CD14-positive monocyte (primary cell): ENCODE measurements at regions not wholly inside any gene's neighbourhood (a gene's known extent, or its start where the extent isn't known, plus 50 kb on each side); places are given as distances from the start of the nearest gene placed in this dataset.

ENCODE experiments used
- DNase-seq, 3 donors: peaks; one replicate each; pipeline ENCODE4 v3.0.0-alpha.2; 2011 to 2022
- H2AFZ ChIP-seq: 2 replicates; pipeline ENCODE4 v1.6.0; 2012; ENCODE audit warnings: mild to moderate bottlenecking, low read depth, low read length, inconsistent platforms; ENCODE audit not compliant: insufficient read depth, poor library complexity, severe bottlenecking
- H3K27ac ChIP-seq, 2 donors: 1 replicate in 1 of 2; 2 replicates in 1 of 2; pipeline ENCODE4 v1.5.1; 2012 to 2013; ENCODE audit warnings: low read length in 2 of 2, control low read depth in 1 of 2, inconsistent platforms in 1 of 2, low read depth in 1 of 2, mild to moderate bottlenecking in 1 of 2
- H3K27me3 ChIP-seq, 2 donors: one replicate each; pipeline versions ENCODE4 v1.6.0 to v1.6.1; 2011 to 2013; ENCODE audit warnings: low read length in 2 of 2; ENCODE audit not compliant: control insufficient read depth in 2 of 2, insufficient read depth in 2 of 2
- H3K36me3 ChIP-seq, 2 donors: replicated peaks in 1 of 2; 1 replicate in 1 of 2; 2 replicates in 1 of 2; pipeline versions ENCODE4 v1.5.1 to v1.6.1; 2012 to 2013; ENCODE audit warnings: low read length in 2 of 2, control low read depth in 1 of 2, inconsistent platforms in 1 of 2, mild to moderate bottlenecking in 1 of 2; ENCODE audit not compliant: insufficient read depth in 2 of 2, control insufficient read depth in 1 of 2
- H3K4me1 ChIP-seq, 2 donors: 1 replicate in 1 of 2; 2 replicates in 1 of 2; pipeline versions ENCODE4 v1.5.1 to v1.6.1; 2012 to 2013; ENCODE audit warnings: low read length in 2 of 2, control low read depth in 1 of 2, inconsistent platforms in 1 of 2, mild to moderate bottlenecking in 1 of 2, moderate library complexity in 1 of 2; ENCODE audit not compliant: insufficient read depth in 2 of 2, control insufficient read depth in 1 of 2
- H3K4me2 ChIP-seq: replicated peaks from 2 replicates; pipeline ENCODE3; 2012; ENCODE audit warnings: low read length, moderate library complexity, mild to moderate bottlenecking; ENCODE audit not compliant: poor library complexity, severe bottlenecking; ENCODE audit errors: extremely low read depth
- H3K4me3 ChIP-seq, 3 experiments: fragments of 200-600 bp in 1 of 3; sonication (generic) in 1 of 3; replicated peaks in 1 of 3; 1 replicate in 2 of 3; 2 replicates in 1 of 3; pipeline ENCODE4 v1.5.1; 2011 to 2013; ENCODE audit warnings: low read length in 3 of 3, mild to moderate bottlenecking in 3 of 3, control low read depth in 2 of 3, low read depth in 2 of 3, inconsistent platforms in 1 of 3, moderate library complexity in 1 of 3
- H3K79me2 ChIP-seq: 2 replicates; pipeline ENCODE4 v1.6.0; 2012; ENCODE audit warnings: mild to moderate bottlenecking, control low read depth, inconsistent platforms, low read length, moderate library complexity; ENCODE audit not compliant: insufficient read depth
- H3K9ac ChIP-seq: 2 replicates; pipeline ENCODE4 v1.6.0; 2017; ENCODE audit warnings: low read length, mild to moderate bottlenecking; ENCODE audit not compliant: insufficient read depth, poor library complexity, severe bottlenecking
- H3K9me3 ChIP-seq, 2 donors: replicated peaks in 1 of 2; 1 replicate in 1 of 2; 2 replicates in 1 of 2; pipeline versions ENCODE4 v1.5.1 to v1.6.1; 2012 to 2013; ENCODE audit warnings: low read length in 2 of 2, control low read depth in 1 of 2; ENCODE audit not compliant: control insufficient read depth in 1 of 2, insufficient read depth in 1 of 2
- H4K20me1 ChIP-seq: 2 replicates; pipeline ENCODE4 v1.6.0; 2012; ENCODE audit warnings: mild to moderate bottlenecking, low read length, control low read depth, moderate library complexity; ENCODE audit not compliant: insufficient read depth
- H3K27ac Mint-ChIP-seq, 7 donors: one replicate each; pipeline ENCODE4 v1.8.0; 2020; ENCODE audit warnings: mild to moderate bottlenecking in 7 of 7, mixed read lengths in 7 of 7, moderate library complexity in 6 of 7, inconsistent platforms in 2 of 7
- H3K27me3 Mint-ChIP-seq, 3 donors: one replicate each; pipeline ENCODE4 v1.8.0; 2021 to 2022; ENCODE audit warnings: low read depth in 3 of 3, mild to moderate bottlenecking in 3 of 3, mixed read lengths in 3 of 3, moderate library complexity in 3 of 3, inconsistent platforms in 1 of 3
- H3K36me3 Mint-ChIP-seq, 2 donors: one replicate each; pipeline ENCODE4 v1.8.0; 2020; ENCODE audit warnings: mixed read lengths in 2 of 2, inconsistent platforms in 1 of 2, mild to moderate bottlenecking in 1 of 2
- H3K4me1 Mint-ChIP-seq: one replicate; pipeline ENCODE4 v1.8.0; 2020; ENCODE audit warnings: mild to moderate bottlenecking, mixed read lengths
- H3K4me3 Mint-ChIP-seq, 2 donors: one replicate each; pipeline ENCODE4 v1.8.0; 2020; ENCODE audit warnings: mild to moderate bottlenecking in 2 of 2, mixed read lengths in 2 of 2, moderate library complexity in 1 of 2
- H3K9me3 Mint-ChIP-seq, 7 donors: one replicate each; pipeline ENCODE4 v1.8.0; 2020 to 2022; ENCODE audit warnings: mixed read lengths in 7 of 7, mild to moderate bottlenecking in 6 of 7, moderate library complexity in 6 of 7, inconsistent platforms in 2 of 7
- WGBS: methylation state at CpG from one replicate; pipeline ENCODE4 v1.1.5; 2013; ENCODE audit warnings: missing lambda C conversion rate; ENCODE audit not compliant: insufficient coverage; 5-methylcytosine and 5-hydroxymethylcytosine counted together
- intact Hi-C, 2 donors: fragments of 100-400 bp; cut with micrococcal nuclease; formaldehyde crosslinking; loops; one replicate each; pipeline versions ENCODE4 v1.15.0 to v1.15.1; 2023
- TF ChIP-seq, protein P1 (sequence below): fragments of 200-600 bp; IDR thresholded peaks from one replicate; pipeline ENCODE4 v1.8.0; 2022; ENCODE audit warnings: antibody characterized with exemption, mild to moderate bottlenecking

DNA sequence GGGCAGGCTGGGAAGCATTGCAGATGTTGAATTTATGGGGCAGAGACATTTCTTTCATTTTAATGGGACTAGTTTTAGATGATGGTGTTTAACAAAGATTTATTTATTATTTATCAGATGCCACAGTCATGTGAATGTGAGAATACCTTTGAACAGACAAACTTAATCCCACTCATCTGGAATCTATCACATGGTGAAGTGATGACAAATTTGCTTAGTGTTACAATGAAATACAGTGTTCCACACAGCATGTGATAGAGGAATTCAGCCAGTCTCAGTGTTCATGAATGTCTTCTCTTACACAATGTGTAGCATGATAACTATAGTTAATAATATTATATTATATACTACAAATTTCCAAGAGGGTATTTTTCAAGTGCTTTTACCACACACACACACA, 1361.7 kb upstream of the B3GALT2 start:
- Histone ChIP-seq H3K27me3 (no peaks in the 10 kb centered on the region), H3K9me3 (peaks cover 0 to 11% of the 10 kb centered on the region in 2 donors), H3K4me1 (no peaks in the 10 kb centered on the region), H3K36me3 (no peaks in the 10 kb centered on the region), H3K27ac (no peak overlapping the region), H3K4me3 (no peak overlapping the region), H3K9ac (no peak overlapping the region), H4K20me1 (no peaks in the 10 kb centered on the region), H3K79me2 (no peaks in the 10 kb centered on the region), H3K4me2 (no peak overlapping the region), H2AFZ (no peak overlapping the region)
- no peak overlapping the region for H3K27ac Mint-ChIP-seq
- no peaks in the 10 kb centered on the region for H3K4me1 Mint-ChIP-seq
- intact Hi-C loops, result no loop called here
- no peaks in the 10 kb centered on the region for H3K36me3 Mint-ChIP-seq
- H3K4me3 Mint-ChIP-seq, result no peak overlapping the region
- no peak for DNase-seq
- TF ChIP-seq, protein P1, sequence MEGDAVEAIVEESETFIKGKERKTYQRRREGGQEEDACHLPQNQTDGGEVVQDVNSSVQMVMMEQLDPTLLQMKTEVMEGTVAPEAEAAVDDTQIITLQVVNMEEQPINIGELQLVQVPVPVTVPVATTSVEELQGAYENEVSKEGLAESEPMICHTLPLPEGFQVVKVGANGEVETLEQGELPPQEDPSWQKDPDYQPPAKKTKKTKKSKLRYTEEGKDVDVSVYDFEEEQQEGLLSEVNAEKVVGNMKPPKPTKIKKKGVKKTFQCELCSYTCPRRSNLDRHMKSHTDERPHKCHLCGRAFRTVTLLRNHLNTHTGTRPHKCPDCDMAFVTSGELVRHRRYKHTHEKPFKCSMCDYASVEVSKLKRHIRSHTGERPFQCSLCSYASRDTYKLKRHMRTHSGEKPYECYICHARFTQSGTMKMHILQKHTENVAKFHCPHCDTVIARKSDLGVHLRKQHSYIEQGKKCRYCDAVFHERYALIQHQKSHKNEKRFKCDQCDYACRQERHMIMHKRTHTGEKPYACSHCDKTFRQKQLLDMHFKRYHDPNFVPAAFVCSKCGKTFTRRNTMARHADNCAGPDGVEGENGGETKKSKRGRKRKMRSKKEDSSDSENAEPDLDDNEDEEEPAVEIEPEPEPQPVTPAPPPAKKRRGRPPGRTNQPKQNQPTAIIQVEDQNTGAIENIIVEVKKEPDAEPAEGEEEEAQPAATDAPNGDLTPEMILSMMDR, result no peak
- no peaks in the 10 kb centered on the region for H3K27me3 Mint-ChIP-seq
- peaks cover 4 to 10% (median 8%) of the 10 kb centered on the region in 7 donors for H3K9me3 Mint-ChIP-seq

DNA sequence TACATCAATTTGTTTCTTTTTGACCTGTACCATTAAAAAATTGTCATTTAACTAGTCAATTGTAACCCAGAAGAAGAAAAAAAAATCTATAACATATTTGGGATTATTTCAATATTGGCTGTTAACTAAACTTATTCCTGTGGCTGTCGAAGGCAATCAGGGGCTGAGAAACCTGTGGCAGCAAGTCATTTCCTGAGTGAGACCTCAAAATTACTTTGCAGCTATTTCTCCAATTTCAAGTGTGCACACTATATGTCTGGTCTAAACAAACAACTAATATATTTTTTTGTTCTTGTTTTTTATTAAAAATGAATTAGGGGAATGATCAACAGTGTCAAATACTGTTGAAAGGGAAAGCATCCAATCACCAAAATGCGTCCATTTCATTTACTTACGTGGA, 1357.6 kb upstream of the B3GALT2 start:
- Histone ChIP-seq H3K36me3 (no peaks in the 10 kb centered on the region), H4K20me1 (no peaks in the 10 kb centered on the region), H2AFZ (no peak overlapping the region), H3K4me2 (no peak overlapping the region), H3K27me3 (no peaks in the 10 kb centered on the region), H3K4me1 (no peaks in the 10 kb centered on the region), H3K27ac (no peak overlapping the region), H3K79me2 (no peaks in the 10 kb centered on the region), H3K4me3 (no peak overlapping the region), H3K9me3 (peaks cover 3 to 8% of the 10 kb centered on the region in 2 donors), H3K9ac (no peak overlapping the region)
- TF ChIP-seq, protein P1, result no peak
- Mint-ChIP-seq H3K9me3 (peaks cover 1 to 9% (median 5%) of the 10 kb centered on the region in 7 donors), H3K4me3 (no peak overlapping the region), H3K27ac (no peak overlapping the region), H3K36me3 (no peaks in the 10 kb centered on the region), H3K4me1 (no peaks in the 10 kb centered on the region), H3K27me3 (no peaks in the 10 kb centered on the region)
- DNase-seq, result no peak
- no CpG with 5 or more reads among the region's 3 CpGs for WGBS
- intact Hi-C loops, result no loop called here
